Psoas muscle (tissue), 7 donors: ENCODE measurements at regions not wholly inside any gene's neighbourhood (a gene's known extent, or its start where the extent isn't known, plus 50 kb on each side); places are given as distances from the start of the nearest gene placed in this dataset.

Experiments used
- ATAC-seq, 4 donors: fragments of 200-7000 bp; cut with Tn5 transposase; one replicate each; pipeline ENCODE4 v1.9.1; 2020; ENCODE audit warnings: moderate library complexity in 3 of 4, mild to moderate bottlenecking in 2 of 4
- DNase-seq, 2 donors: peaks; one replicate each; pipeline ENCODE4 v3.0.0-alpha.2; 2020
- H3K27ac ChIP-seq: fragments of 200-600 bp; one replicate; pipeline ENCODE4 v1.8.0; 2022
- H3K27me3 ChIP-seq, 3 donors: fragments of 200-600 bp in 1 of 3; one replicate each; pipeline versions ENCODE4 v1.6.1 to v1.8.0; 2013 to 2022; ENCODE audit warnings: low read length in 2 of 3, mild to moderate bottlenecking in 2 of 3, moderate library complexity in 1 of 3; ENCODE audit not compliant: insufficient read depth in 3 of 3
- H3K36me3 ChIP-seq, 2 donors: fragments of 200-600 bp in 1 of 2; one replicate each; pipeline versions ENCODE4 v1.6.1 to v1.8.0; 2013 to 2022; ENCODE audit warnings: low read depth in 1 of 2, mild to moderate bottlenecking in 1 of 2, moderate library complexity in 1 of 2; ENCODE audit not compliant: insufficient read depth in 1 of 2
- H3K4me1 ChIP-seq: fragments of 200-600 bp; one replicate; pipeline ENCODE4 v1.8.0; 2022
- H3K4me3 ChIP-seq: fragments of 200-600 bp; one replicate; pipeline ENCODE4 v1.8.0; 2022; ENCODE audit warnings: mild to moderate bottlenecking
- H3K9me3 ChIP-seq: fragments of 200-600 bp; one replicate; pipeline ENCODE4 v1.8.0; 2022
- CTCF ChIP-seq: fragments of 200-600 bp; IDR thresholded peaks from one replicate; pipeline ENCODE4 v1.8.0; 2022; ENCODE audit warnings: antibody characterized with exemption
- whole genome bisulfite sequencing, 3 donors: extraction: QIAGEN DNeasy Blood & Tissue Kit; methylation state at CpG; one replicate each; pipeline versions ENCODE4 v1.1.6 to v1.1.7; 2013; 5-methylcytosine and 5-hydroxymethylcytosine counted together
- intact Hi-C, 2 donors: fragments of 100-400 bp; cut with DNase I; formaldehyde crosslinking; loops; one replicate each; pipeline versions ENCODE4 v1.11.0 to v1.14.2; 2022
- donor health status: healthy with polysubstance abuse.
- donor health status: DM: no; HTN: no; CAD: no; lungs with moderate emphysema.
- donor health status: Bipolar disorder and iron deficiency.
- donor health status: healthy.
- donor health status: DM: yes; HTN: yes; CAD: no.
- donor health status: DM: no; HTN: no; CAD: no.
- donor health status: DM: yes; HTN: yes; CAD: no.

GRCh38 chr7:155931396-155932085, 119.3 kb upstream of the SHH start:
- no peaks in the 10 kb centered on the region for H3K36me3 ChIP-seq
- H3K4me3 ChIP-seq: no peak overlapping the region
- intact Hi-C loops: no loop called here
- ATAC-seq (no peak), DNase-seq (no peak)
- 64 to 66% (median 65%) methylated on average over 24 of the region's 24 CpGs for WGBS, 3 donors
- peaks cover 0 to 3% (median 0%) of the 10 kb centered on the region in 3 donors for H3K27me3 ChIP-seq
- TF ChIP-seq CTCF: no peak
- H3K27ac ChIP-seq: no peak overlapping the region
- H3K9me3 ChIP-seq: no peaks in the 10 kb centered on the region
- H3K4me1 ChIP-seq: no peaks in the 10 kb centered on the region

- no peaks in the 10 kb centered on the region for H3K9me3 ChIP-seq
- 28 to 41% (median 36%) methylated on average over 1 of the region's 1 CpG for WGBS, 3 donors
- H3K27me3 ChIP-seq: peaks cover 0 to 3% (median 0%) of the 10 kb centered on the region in 3 donors
- no peak for ATAC-seq
- no peak for TF ChIP-seq CTCF
- intact Hi-C loops: no loop called here
- H3K4me3 ChIP-seq: no peak overlapping the region
- H3K4me1 ChIP-seq: no peaks in the 10 kb centered on the region
- H3K27ac ChIP-seq: no peak overlapping the region
- no peaks in the 10 kb centered on the region for H3K36me3 ChIP-seq
- DNase-seq: no peak
These were observed 118.3 kb upstream of the SHH start for GRCh38 chr7:155930527-155930926.

- H3K4me1 ChIP-seq: no peaks in the 10 kb centered on the region
- H3K36me3 ChIP-seq: no peaks in the 10 kb centered on the region
- peaks cover 0 to 3% (median 0%) of the 10 kb centered on the region in 3 donors for H3K27me3 ChIP-seq
- no peak for ATAC-seq
- WGBS, 3 donors: 57 to 73% (median 68%) methylated on average over 8 of the region's 8 CpGs
- H3K9me3 ChIP-seq: no peaks in the 10 kb centered on the region
- H3K4me3 ChIP-seq: no peak overlapping the region
- no peak for DNase-seq
- intact Hi-C loops: no loop called here
- TF ChIP-seq CTCF: no peak
- H3K27ac ChIP-seq: no peak overlapping the region
These were observed 117.8 kb upstream of the SHH start for GRCh38 chr7:155930061-155930460.

- no peak overlapping the region for H3K27ac ChIP-seq
- WGBS, 3 donors: 63 to 66% (median 64%) methylated on average over 12 to 13 of the region's 13 CpGs
- DNase-seq: no peak
- no peak overlapping the region for H3K4me3 ChIP-seq
- H3K9me3 ChIP-seq: no peaks in the 10 kb centered on the region
- TF ChIP-seq CTCF: no peak
- intact Hi-C loops: no loop called here
- H3K36me3 ChIP-seq: no peaks in the 10 kb centered on the region
- ATAC-seq: no peak
- no peaks in the 10 kb centered on the region for H3K4me1 ChIP-seq
- peaks cover 0 to 3% (median 0%) of the 10 kb centered on the region in 3 donors for H3K27me3 ChIP-seq
These were observed 116.3 kb upstream of the SHH start for GRCh38 chr7:155928583-155928982.

- no peak for DNase-seq
- Histone ChIP-seq H3K27me3 (peaks cover 0 to 3% (median 0%) of the 10 kb centered on the region in 3 donors), H3K36me3 (no peaks in the 10 kb centered on the region), H3K4me3 (no peak overlapping the region), H3K4me1 (no peaks in the 10 kb centered on the region), H3K27ac (no peak overlapping the region), H3K9me3 (no peaks in the 10 kb centered on the region)
- intact Hi-C loops: no loop called here
- TF ChIP-seq CTCF: no peak
- 89 to 91% (median 90%) methylated on average over 3 of the region's 3 CpGs for WGBS, 3 donors
- no peak for ATAC-seq
These were observed 115.6 kb upstream of the SHH start for GRCh38 chr7:155927905-155928304.
